HG02852 (cell line): ENCODE measurements at regions not wholly inside any gene's neighbourhood (a gene's known extent, or its start where the extent isn't known, plus 50 kb on each side); places are given as distances from the start of the nearest gene placed in this dataset.
"Not testable (repeated sequence)": the region's sequence is repeated elsewhere in the genome, so short reads cannot be mapped to it uniquely, and the experiment has no call there.

ENCODE experiments used
- ATAC-seq: cut with Tn5 transposase; IDR thresholded peaks from one replicate; pipeline ENCODE4 v1.9.1; 2021; ENCODE audit warnings: mild to moderate bottlenecking, moderate library complexity; ENCODE audit not compliant: unreplicated experiment

GRCh38 chr13:86409466-86410241 is 610.4 kb upstream of the SLITRK6 start:
- ATAC-seq: no peak

GRCh38 chr13:86425170-86425815 is 626.1 kb upstream of the SLITRK6 start:
- ATAC-seq: no peak

GRCh38 chr13:86426437-86426836 is 627.2 kb upstream of the SLITRK6 start:
- no peak for ATAC-seq

DNA sequence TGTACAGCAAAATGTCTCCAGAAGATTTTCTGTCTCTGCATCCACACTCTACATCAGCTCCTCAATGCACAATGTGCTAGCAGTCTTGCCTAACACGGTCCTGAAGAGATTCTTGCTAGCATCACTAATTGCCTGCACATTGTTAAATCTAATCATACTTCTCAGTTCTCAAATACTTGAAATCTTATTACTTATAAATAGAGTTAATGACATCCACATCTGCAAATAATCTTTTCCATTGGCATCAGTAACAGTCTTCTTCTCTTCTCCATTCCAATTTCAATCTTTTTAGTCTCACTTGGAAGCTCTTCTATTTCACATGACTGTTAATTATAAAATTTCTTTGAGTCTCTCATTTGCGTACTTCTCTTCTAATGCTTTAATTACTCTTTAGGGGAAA is 630.5 kb upstream of the SLITRK6 start:
- no peak for ATAC-seq

- ATAC-seq: no peak
Observed at GRCh38 chr13:86438034-86438433, 638.8 kb upstream of the SLITRK6 start.

GRCh38 chr13:86445206-86445605 is 646.0 kb upstream of the SLITRK6 start:
- no peak for ATAC-seq

DNA sequence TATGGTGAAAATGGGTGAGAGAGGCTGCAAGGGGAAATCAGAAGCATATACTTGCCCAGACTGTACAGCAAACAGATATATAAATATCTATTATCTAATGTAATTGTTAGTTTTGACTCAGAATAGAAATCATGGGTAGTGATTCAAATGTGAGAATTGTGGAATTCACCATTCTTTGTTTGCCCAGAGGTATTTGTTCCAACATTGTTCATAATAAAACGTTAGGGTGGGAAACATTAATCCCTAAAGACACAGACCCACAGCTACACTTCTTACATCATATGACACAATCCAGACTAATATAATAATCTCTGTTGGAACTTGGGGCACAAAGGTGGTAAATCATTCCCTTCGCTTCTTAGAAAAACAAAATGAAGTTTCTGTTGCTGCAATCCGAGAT is 646.5 kb upstream of the SLITRK6 start:
- ATAC-seq: no peak

- ATAC-seq: no peak
Observed at GRCh38 chr13:86446311-86446710, 647.1 kb upstream of the SLITRK6 start.

- ATAC-seq: no peak
Observed at GRCh38 chr13:86447479-86447878, 648.3 kb upstream of the SLITRK6 start.

GRCh38 chr13:86462011-86462410 is 662.8 kb upstream of the SLITRK6 start:
- no peak for ATAC-seq

- no peak for ATAC-seq
Observed at GRCh38 chr13:86464193-86464592, 665.0 kb upstream of the SLITRK6 start.

- ATAC-seq: no peak
Observed at GRCh38 chr13:86474971-86475370, 675.8 kb upstream of the SLITRK6 start.

DNA sequence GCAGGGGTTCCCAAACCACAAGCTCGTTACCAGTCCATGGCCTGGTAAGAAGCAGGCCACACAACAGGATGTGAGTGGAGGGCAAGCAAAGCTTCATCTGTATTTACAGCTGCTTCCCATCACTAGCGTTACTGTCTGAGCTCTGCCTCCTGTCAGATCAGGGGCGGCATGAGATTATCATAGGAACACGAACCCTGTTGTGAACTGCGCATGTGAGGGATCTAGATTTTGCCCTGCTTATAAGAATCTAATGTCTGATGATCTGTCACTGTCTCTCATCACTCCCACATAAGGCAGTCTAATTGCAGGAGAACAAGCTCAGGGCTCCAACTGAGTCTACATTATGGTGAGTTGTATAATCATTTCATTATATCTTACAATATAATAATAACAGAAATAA is 677.4 kb upstream of the SLITRK6 start:
- ATAC-seq: no peak

- no peak for ATAC-seq
Observed at GRCh38 chr13:86486582-86486981, 687.4 kb upstream of the SLITRK6 start.

DNA sequence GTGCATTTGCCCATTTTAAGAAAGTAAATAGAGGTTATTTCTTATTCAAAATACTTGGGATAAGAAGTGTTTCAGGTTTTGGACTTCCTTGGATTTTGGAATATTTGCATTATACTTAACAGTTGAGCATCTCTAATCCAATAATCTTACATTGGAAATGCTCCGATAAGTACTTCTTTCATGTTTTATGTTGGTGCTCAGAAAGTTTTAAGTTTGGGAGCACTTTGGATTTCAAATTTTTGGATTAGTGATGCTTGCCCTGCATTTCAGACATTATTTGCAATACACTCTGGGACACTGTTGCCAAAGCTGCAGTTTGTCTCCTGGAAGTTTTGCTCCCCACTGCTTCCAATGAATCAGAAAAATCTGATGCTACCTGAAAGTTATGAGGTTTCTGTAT is 691.9 kb upstream of the SLITRK6 start:
- no peak for ATAC-seq

- ATAC-seq: not testable (repeated sequence)
Observed at GRCh38 chr13:86501931-86502330, 702.7 kb upstream of the SLITRK6 start.

DNA sequence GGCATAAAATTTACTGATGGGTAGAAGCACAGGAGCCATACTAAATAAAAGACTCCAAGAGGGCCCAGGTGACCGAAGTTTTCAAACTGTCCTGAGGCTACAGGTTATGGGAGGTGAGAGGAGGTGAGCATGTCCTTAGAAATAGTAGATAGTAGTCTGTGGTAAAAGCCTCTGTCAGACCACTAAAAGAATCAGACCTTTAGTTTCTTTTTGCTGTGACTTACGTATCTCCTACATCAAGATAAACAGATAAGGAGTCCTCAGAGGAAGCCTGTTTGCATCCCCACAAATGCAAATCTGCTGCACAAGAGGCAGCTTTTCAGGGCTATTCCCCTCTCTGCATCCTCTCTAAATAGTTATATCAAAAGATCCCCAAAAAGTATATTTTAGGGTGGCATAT is 711.6 kb upstream of the SLITRK6 start:
- ATAC-seq: no peak

GRCh38 chr13:86541461-86541860 is 742.2 kb upstream of the SLITRK6 start:
- ATAC-seq: no peak

DNA sequence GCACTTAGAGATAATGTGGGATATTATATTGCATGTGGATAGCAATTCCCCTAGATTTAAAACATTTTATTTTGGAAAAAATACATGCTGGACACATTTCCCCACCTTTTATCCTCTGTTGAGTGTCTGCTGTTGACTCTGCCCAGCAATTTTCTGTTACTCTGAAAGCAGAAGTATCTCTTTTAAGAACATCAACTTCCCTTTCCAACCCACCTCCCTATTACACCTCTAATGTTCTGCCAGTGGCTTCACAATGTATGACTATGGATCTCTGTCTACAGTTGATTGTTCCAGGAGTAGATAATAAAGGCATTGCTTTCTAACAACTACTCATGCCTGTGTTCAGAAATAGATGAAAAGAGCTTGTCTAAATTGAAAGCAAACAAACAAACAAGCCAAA is 754.8 kb upstream of the SLITRK6 start:
- ATAC-seq: no peak

DNA sequence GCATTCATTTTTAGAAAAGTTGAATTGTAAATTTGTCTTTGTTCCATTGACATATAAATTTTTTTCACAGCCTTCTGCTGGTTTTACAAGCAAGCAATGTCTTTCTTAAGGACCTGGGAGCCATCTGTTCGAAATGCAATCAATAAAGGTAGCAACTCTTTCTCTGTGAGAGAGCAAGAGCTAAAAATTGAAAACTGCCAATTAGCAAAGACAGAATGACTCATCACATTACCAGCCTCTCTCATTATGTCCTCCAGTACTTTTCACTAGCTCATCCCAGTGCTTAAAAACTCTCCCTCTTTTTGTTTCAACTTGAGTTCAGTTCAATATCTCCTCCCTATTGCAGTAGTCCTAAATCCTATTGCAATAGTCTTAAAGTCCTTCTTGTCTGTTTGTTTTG is 760.7 kb upstream of the SLITRK6 start:
- ATAC-seq: no peak

GRCh38 chr13:86562866-86563265 is 763.6 kb upstream of the SLITRK6 start:
- ATAC-seq: no peak

- no peak for ATAC-seq
Observed at GRCh38 chr13:86563308-86563707, 764.1 kb upstream of the SLITRK6 start.

GRCh38 chr13:86567119-86567518 is 767.9 kb upstream of the SLITRK6 start:
- no peak for ATAC-seq
